Brain pericyte (primary cell): ENCODE measurements at regions not wholly inside any gene's neighbourhood (a gene's known extent, or its start where the extent isn't known, plus 50 kb on each side); places are given as distances from the start of the nearest gene placed in this dataset.
A peak's percentile ranks its signal among the peaks of the same experiment; 100 is the strongest.
"Not testable (repeated sequence)": the region's sequence is repeated elsewhere in the genome, so short reads cannot be mapped to it uniquely, and the experiment has no call there.

Source experiments
- DNase-seq: peaks from one replicate; pipeline ENCODE4 v3.0.0-alpha.2; 2012; ENCODE audit warnings: low read depth, low spot score

DNA sequence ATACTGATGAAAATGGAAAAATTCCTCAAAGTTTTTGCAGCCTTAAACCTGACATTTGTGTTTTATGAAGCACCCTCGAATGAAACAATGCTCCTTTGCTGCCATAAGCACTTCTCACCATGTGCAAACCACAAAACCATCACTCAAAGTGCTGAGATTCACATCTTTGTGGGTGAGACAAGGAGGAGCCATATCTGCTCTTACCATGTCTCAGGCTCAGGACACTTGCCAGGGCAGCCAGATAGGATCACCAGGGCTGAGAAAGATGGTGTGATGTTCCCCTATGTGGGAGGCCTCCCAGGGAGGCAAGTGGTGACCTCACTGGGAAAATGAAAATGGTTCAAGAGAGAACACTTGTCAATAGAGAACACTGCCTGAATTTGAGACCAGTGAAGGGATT is 120.4 kb downstream of the CCDC34 start:
- peak; percentile 64 for DNase-seq

DNA sequence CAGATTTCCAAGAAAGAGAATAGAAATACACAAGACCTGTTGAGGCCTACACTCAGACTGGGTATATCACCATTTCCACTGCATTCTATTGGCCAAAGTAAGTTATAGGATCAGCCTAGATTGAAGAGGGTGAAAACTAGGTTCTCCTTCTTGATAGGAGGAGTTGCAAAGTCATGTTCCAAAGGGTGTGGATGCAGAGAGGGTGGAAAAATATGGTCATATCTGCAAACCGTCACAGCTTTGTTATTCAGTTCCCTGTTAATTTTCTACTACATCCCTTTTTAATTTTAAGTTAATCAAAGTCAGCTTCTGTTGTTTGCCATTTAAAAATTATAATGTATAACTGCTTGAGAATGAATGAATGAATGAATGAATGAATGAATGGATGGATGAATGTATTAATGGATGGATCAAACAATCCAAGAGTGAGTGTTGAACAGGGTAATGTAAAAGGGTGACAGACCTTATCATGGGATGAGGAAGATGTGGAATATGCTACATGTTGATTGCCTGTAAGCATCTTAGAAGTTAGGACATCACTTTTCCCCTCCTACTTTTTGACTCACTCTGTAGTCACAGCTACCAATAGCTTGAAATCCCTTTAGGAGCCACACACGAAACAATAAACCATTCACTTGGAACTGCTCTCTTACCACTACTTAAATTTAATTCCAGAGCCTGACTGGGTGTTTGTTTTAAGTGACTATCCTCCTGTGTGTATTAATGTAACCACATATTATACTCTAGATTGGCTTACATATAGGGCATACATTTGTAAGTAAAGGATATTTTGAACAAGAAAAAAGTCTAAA is 121.5 kb downstream of the CCDC34 start:
- no peak for DNase-seq

DNA sequence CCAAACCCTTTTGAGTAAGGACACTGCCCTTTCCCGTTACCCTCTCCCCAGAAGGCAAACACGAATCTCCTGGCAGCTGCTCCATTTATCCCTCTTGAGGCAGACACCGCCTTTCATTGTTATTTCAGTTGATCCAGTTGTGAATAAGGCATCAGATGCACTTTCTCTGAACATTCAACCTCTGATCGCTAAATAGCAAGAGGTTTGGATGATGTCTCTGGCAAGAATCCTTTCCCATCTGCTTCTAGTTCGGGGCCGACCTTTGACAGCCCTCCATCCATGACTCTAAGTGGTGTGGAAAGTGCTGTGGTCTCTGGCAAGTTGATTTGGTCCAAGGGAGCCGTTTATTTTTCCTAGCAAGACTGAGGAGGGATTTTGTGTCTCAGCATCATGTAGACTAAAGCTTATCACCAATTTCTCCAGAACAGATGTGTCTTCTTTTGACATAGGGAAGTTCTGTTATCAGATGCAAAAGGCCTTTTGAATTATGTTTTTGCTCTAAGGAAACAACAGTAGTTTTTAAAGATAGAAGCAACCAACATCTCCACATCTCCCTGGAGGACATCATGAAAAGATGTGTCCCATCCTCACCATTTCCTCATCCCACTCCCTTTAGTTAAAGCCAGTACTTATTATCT is 123.6 kb downstream of the CCDC34 start:
- DNase-seq = peak; percentile 89

DNA sequence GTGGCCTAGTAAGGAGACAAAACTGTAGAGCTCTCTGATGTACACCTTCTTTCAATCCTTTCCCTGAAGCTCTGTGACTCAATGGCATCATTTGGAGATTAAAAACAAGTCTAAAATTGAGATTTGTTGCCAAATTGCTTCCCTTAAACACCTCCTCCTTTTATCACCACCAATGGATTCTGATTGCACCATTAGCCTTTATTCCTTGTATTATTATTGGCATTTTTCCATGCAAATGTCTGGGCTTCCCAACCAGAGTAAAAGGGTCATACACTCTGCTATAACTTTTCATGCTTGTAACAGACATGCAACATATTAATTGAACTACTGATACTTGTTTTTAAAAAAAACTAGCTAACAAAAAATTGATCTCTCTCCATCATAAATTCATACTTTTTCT is 124.2 kb downstream of the CCDC34 start:
- no peak for DNase-seq

DNA sequence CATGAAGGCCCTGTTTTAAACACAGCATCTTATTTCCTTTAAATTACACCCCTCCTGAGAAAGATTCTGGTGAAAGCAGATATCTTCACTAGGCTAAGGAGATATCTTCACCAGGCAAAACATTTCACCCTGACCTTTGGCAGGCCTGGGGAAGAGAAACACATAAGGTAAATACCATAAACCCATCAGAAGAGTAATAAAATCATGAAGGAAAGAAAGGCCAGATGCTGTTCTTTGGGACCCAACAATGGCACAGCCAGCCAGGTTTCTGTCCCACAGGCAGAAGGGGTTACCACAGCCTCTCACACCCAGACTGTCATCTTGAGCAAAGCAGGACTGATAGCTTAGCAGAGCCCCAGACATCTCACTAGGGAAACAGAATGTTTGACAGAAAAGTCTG is 125.4 kb downstream of the CCDC34 start:
- no peak for DNase-seq

DNA sequence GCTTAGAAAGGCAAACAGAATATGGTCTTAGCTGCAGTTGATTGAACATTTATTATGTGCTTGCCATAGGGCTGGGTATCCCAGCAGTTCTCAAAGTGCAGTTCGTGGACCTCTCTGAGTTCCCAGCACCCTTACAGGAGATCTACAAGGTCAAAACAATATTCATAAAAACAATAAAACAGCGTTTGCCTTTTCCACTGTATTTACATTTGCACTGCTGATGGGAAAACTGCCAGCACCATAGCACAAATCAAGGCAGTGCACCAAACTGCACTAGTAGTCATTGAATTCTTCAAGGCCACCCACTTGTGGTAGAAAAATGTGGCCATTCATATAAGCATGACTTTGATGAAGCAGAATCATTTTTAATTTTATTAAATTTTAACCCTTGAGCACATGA is 128.1 kb downstream of the CCDC34 start:
- DNase-seq = no peak

DNA sequence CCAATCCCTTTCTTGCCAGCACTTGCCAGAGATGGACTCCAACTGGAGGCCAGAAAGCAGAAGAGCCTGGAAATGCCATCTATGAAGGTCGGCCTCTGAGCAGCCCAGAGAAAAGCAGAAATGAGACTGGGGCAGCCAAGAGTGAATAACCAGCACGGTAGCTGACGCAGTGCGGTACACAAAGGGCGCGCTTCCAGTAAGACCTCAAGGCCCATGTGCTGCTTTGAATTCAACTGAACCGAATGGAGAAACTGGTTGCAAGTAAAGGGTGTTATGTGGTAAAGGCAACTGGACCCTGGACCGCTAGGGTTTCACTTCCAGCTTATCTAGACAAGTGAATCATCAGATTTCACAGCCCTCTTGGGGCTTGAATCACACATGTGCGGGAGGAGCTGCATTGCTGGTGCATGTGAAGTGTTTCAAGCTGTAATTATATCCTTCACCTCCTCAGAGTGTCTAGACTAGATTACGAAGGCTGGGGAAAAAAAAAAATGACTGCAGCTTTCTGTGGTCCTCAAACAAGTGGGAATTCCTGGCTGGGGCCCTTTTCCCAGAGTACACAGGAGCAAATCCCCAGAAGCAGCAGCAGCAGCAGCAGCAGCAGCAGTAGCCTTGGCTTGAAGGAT is 128.9 kb downstream of the CCDC34 start:
- peak; percentile 30 for DNase-seq

DNA sequence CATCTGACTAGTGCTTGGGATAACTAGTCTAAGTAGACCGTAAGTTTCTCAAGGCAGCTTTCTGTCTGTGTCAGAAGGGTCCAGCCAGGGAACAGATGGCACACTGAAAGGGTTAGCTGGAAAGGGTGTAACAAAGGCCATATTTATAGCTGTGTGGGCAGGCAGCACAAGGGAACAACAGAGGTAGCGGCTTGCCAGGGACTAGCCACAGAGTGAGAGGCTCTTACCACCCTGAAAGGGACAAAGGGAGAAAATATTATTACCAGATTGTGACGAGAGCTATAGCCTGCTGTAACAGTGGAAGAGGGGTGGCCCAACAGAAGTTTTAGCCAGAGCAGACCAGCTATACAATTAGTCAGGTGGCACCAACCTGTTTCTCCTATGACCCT is 129.4 kb downstream of the CCDC34 start:
- DNase-seq = no peak

DNA sequence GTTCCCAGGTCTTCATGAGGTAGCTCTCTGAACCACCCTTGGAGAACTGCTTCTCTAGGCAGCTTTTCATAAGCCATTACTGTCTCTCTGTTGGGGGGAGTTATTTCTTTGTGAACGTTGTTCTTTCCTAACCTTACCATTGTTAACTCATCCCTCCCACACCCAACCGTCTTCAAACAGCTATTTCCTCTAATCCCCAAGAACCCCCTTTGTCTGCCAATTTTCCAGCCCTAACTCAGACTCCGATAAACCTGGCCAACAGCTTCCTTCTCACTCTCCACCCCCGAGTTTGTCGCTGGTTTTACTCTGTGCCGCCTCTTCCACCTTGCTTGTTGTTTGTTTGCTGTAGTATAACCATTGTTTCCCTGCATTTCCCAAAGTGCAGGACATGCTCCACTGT is 131.5 kb downstream of the CCDC34 start:
- no peak for DNase-seq

DNA sequence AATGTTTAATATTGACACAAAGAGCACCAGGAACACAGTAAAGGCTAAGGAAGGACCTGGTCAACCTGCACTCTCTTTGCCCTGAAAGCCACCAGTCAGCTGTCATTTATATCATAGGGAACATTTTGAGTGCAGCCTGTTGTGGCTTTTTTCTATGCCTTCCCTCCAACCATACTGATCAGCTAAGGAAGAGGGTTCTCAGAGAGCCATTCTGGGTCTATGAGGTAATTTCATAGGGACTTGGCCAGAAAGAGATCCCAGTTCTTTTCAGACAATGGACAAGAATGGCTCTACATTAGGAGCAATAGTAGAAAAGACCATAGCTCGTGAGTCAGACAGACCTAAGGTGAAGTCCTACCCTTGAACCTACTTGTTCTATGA is 132.8 kb downstream of the CCDC34 start:
- no peak for DNase-seq

DNA sequence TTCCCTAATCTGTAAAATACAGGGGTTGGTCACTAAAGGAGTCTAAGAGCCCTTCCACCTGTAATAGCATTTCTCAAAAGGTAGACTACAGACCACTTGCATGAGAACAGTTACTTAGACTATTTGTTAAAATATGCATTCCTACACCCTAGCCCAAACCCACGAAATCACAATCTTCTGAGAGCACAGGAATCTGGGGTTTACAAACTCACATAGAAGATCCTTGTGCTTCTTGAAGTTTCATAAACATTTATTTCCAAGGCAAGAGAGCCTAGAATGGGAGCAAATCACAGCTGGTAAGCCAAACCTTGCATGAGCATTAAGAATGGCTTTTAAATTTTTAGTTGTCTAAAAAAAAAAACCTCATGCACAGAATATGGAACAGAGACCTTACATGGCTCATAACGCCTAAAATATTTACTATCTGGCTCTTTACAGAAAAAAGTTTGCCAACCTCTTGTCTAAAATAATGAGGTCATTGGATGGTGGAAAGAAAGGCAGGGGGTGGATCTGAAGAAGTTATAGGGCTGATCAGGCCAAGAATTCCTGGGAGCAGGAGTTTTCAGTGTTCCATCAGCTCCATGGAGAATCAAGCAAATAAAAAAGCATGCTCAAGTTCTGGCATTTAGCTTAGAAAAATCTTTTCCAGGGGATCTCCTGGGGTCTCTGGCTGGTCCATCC is 133.4 kb downstream of the CCDC34 start:
- DNase-seq = no peak

DNA sequence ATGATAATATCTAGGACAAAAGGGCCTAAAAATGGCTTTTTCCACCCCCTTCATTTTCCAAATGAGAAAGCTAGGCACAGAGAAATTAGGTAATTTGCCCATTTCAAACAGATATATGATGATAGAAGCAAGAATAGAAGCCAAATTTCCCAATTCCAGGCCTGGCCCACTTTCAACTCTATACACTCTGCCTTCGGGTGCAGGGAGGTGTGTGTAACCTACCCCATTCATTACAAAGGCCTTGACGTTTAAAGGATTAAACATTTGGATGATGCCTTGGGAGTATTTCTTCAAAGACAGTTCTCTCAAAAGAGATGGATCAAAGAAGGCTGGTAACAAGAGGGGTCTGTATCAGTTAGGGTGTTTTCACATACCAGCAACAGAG is 134.1 kb downstream of the CCDC34 start:
- no peak for DNase-seq

DNA sequence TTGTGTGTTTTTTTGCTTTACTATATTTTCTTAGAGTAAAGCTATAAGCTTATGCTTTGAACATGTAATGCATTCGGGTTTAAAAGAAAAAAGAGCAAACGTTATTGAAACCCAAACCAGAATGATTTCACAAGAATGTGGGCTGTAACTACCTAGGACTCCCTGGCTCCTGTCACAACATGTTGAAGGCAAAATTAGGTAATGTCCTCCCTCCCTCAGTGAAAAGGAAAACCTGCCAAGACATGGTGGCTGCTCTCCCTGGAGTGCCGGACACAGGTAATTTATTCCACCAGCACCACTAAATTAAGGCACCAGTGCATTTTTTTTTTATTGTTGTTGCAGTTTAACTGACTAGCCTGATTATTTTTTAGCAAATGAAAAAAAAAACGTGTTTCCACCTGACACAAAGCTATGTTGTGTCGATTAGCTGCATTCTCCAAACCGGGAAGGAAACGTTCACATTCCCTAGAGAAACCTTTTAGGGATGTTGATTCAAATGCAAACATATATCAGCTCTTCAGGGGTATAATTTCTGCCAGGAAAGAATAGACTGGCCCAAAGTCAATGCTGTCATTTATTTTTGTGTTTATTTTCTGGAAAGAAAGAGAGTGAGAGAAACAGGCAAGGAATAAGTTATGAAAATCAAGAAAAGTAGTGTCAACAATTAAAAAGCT is 134.6 kb downstream of the CCDC34 start:
- no peak for DNase-seq

DNA sequence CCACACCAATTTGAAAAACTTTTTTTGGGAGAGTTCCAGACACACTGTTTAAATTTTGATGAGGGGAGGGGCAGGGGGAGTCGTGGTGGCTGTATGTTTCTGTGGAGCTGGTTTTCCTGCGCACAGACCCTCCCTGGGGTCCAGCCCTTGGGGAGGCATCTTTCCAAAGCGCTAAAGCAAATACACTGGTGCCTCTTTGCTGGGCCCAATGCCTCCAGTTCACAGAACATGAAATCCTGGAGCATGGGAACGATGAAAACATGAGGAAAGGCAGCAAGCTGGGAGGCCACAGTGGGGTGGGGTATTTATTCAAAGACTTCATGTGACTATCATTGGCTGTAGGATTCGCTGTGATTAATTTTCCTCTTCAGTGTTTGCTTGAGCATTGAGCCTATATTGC is 135.3 kb downstream of the CCDC34 start:
- DNase-seq = peak; percentile 59

DNA sequence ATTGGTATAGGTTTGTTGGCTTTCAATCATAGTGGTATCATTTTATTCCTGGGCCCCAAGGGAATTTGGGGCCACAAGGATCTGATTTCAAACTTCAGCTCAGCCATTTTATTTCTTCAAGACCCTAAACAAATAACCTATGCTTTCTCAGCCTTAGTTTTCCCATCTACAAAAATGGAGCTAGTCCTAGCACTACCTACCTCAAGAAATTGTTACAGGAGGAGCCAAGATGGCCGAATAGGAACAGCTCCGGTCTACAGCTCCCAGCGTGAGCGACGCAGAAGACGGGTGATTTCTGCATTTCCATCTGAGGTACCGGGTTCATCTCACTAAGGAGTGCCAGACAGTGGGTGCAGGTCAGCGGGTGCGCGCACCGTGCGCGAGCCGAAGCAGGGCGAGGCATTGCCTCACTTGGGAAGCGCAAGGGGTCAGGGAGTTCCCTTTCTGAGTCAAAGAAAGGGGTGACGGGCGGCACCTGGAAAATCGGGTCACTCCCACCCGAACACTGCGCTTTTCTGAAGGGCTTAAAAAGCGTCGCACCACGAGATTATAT is 143.5 kb downstream of the CCDC34 start:
- not testable (repeated sequence) for DNase-seq

DNA sequence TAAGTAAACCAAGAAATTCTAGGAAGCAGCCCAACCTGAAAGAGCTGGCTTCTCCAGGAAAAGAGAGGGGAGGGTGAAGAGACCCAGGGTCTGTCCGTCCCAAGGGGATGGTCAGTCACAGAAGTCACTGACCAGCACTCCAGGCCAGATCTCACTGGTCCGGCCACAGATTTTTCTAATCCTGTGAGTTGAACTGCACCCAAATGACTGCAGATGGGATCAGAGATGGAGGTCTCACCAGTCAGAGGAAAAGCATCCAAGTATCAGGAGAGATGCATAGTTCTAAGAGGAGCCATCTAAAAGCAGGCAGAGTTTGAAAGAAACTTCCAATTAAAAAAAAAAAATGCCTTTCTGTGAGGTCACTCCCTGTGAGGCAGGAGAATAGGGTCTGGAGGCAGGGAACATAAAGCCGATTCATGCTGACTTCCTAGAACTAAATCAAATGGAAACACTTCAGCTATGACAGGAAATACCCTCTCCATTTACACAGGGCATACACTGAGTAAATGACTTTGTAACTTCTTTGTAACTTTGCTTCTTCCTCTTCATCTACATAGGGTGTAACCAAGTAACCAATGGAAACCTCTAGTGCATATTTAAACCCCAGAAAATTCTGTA is 144.5 kb downstream of the CCDC34 start:
- no peak for DNase-seq

DNA sequence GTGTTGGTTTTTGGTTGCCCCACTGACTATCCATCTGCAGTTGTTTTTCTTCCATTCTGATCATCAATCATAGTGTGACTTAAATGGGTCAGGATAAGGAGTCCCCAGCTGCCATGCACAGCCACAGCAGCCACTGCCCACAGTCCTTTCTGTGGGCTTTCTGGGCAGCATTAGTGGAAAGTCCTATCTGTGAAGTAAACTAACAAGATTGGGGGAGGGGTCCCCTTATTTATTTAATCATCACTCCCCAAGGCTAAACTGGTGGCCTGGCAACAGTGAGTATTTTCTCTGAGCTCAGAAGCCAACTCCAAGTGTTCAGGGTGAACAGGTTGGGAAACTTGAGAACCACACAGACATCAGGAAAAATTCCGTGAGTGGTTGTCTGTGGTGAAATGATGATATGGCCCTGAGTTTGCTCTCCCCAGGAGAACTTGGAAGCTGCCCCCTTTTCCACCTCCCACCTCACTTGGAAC is 145.0 kb downstream of the CCDC34 start:
- no peak for DNase-seq

DNA sequence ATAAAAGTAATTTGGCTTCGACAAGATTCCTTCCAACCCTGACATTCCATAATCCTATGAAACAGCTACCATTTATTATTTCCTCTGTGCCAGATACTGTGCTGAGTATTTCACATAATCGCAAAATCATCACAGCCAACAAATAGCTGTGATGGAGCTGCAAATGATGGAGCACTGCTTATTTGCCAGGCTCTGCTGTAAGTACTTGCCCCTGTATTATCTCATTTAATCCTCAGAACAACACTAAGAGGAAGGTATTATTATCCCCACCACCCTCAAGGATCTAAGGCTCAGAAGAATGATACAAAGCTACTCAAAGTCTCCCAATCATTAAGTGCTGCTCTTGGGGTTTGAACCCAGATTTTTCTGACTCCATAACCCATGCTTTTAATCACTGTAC is 145.5 kb downstream of the CCDC34 start:
- DNase-seq = no peak

DNA sequence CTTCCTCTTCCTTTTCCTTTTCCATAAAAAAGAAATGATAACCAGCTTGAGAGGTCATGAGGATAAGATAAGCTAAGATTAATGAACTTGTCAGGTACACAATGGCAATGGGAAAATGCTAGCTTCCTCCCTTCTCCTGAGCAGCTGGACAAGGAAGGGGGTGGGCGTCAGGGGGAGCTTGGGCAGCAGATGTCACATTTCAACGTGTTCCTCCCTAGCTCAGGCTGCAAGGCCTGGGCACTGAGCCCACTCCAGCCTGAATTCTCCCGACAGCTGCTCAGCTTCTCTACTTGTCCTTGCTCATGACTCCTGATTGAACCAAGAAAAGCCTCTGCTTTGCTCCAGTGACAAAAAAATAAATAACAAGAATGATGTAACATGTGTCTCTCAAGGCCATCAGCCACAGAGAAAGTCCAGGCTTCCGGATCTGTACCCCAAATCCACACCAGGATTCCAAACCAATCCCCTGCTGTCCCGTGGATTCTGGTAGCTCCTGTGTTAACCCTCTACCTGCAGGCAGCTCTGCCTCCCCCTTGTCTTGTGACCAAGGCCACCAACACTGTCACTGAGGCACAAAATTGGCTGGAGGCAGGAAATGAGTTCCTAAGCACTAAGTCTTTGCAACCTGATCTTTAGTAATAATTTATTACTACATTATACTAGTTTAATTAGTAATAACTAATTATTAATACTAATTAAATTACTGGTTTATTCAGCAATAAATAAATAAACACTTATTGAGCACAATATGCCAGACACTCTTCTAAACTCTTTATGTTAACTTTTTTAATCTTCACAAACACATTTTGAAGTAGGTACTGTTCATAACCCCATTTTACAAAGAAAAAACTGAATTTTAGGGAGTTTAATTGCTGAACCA is 146.5 kb downstream of the CCDC34 start:
- DNase-seq = no peak
